ENCODE measurements at regions not wholly inside any gene's neighbourhood (a gene's known extent, or its start where the extent isn't known, plus 50 kb on each side); places are given as distances from the start of the nearest gene placed in this dataset.

GRCh38 chr11:21883354-21883753, 309.5 kb upstream of the ANO5 start:
- TF ChIP-seq CTCF (conservative IDR thresholded peaks at IDR 0.05 in 1 of 2, IDR thresholded peaks at IDR 0.05 in 1 of 2; ENCODE audit: low read depth in 1 of 2, low read length in 2 of 2) (no peak), EZH2 (IDR thresholded peaks at IDR 0.05; ENCODE audit: low read length, missing control alignments) (no peak)
